ENCODE measurements at regions not wholly inside any gene's neighbourhood (a gene's known extent, or its start where the extent isn't known, plus 50 kb on each side); places are given as distances from the start of the nearest gene placed in this dataset.

- no peak for TF ChIP-seq EZH2 (IDR thresholded peaks at IDR 0.05; ENCODE audit: borderline replicate concordance, insufficient read depth, low read depth, low read length, poor library complexity, severe bottlenecking)
- TF ChIP-seq CTCF (IDR thresholded peaks at IDR 0.05), result no peak
Observed at GRCh38 chr6:43900916-43901732, 131.1 kb downstream of the VEGFA start.

Measured in B cell (primary cell).